Astrocyte (in vitro differentiated cells and primary cell): ENCODE measurements at regions not wholly inside any gene's neighbourhood (a gene's known extent, or its start where the extent isn't known, plus 50 kb on each side); places are given as distances from the start of the nearest gene placed in this dataset.

Experiments used
- DNase-seq: peaks from one replicate; pipeline ENCODE4 v3.0.0-alpha.2; 2010; ENCODE audit warnings: low read depth
- FAIRE-seq: peaks from 2 replicates; lab custom pipeline; 2011; peaks lifted over from hg19 to GRCh38; lab: Jason Lieb, UNC
- H2AFZ ChIP-seq: 2 replicates; pipeline ENCODE4 v1.6.0; 2012; ENCODE audit warnings: low read depth, low read length, inconsistent platforms
- H3K27ac ChIP-seq: 2 replicates; pipeline ENCODE4 v1.5.1; 2011; ENCODE audit warnings: low read depth, low read length, inconsistent platforms
- H3K27me3 ChIP-seq: 2 replicates; pipeline ENCODE4 v1.6.0; 2011; ENCODE audit warnings: low read length, inconsistent platforms; ENCODE audit not compliant: insufficient read depth
- H3K36me3 ChIP-seq: 2 replicates; pipeline ENCODE4 v1.5.1; 2011; ENCODE audit warnings: low read length, inconsistent platforms; ENCODE audit not compliant: insufficient read depth
- H3K4me1 ChIP-seq: 2 replicates; pipeline ENCODE4 v1.5.1; 2011; ENCODE audit warnings: low read length, inconsistent platforms; ENCODE audit not compliant: insufficient read depth
- H3K4me2 ChIP-seq: 2 replicates; pipeline ENCODE4 v1.6.0; 2012; ENCODE audit warnings: low read length, inconsistent platforms
- H3K4me3 ChIP-seq: 2 replicates; pipeline ENCODE4 v1.5.1; 2011; ENCODE audit warnings: low read depth, mild to moderate bottlenecking, low read length, inconsistent platforms; ENCODE audit not compliant: insufficient read depth
- H3K79me2 ChIP-seq: 2 replicates; pipeline ENCODE4 v1.6.0; 2012; ENCODE audit warnings: mild to moderate bottlenecking, low read length, inconsistent platforms; ENCODE audit not compliant: insufficient read depth
- H3K9ac ChIP-seq: 2 replicates; pipeline ENCODE4 v1.6.0; 2012; ENCODE audit warnings: mild to moderate bottlenecking, low read length, inconsistent platforms
- H3K9me3 ChIP-seq: 2 replicates; pipeline ENCODE4 v1.5.1; 2012; ENCODE audit warnings: low read depth, mild to moderate bottlenecking, low read length, inconsistent platforms; ENCODE audit not compliant: insufficient read depth
- H4K20me1 ChIP-seq: 2 replicates; pipeline ENCODE4 v1.6.0; 2012; ENCODE audit warnings: low read length, inconsistent platforms; ENCODE audit not compliant: insufficient read depth
- H3K27ac Mint-ChIP-seq: one replicate; pipeline ENCODE4 v1.8.0; 2021; ENCODE audit warnings: mild to moderate bottlenecking, mixed read lengths; ENCODE audit not compliant: unreplicated experiment
- H3K27me3 Mint-ChIP-seq: one replicate; pipeline ENCODE4 v1.8.0; 2021; ENCODE audit warnings: low read depth, mixed read lengths; ENCODE audit not compliant: unreplicated experiment
- H3K36me3 Mint-ChIP-seq: one replicate; pipeline ENCODE4 v1.8.0; 2021; ENCODE audit warnings: low read depth, mixed read lengths; ENCODE audit not compliant: unreplicated experiment
- H3K4me1 Mint-ChIP-seq: one replicate; pipeline ENCODE4 v1.8.0; 2021; ENCODE audit warnings: low read depth, mixed read lengths; ENCODE audit not compliant: unreplicated experiment
- H3K4me3 Mint-ChIP-seq: one replicate; pipeline ENCODE4 v1.8.0; 2021; ENCODE audit warnings: mild to moderate bottlenecking, moderate library complexity, mixed read lengths; ENCODE audit not compliant: unreplicated experiment
- H3K9me3 Mint-ChIP-seq: one replicate; pipeline ENCODE4 v1.8.0; 2021; ENCODE audit warnings: mild to moderate bottlenecking, mixed read lengths; ENCODE audit not compliant: unreplicated experiment
- EZH2 ChIP-seq: IDR thresholded peaks from 2 replicates; pipeline ENCODE4 v1.6.1; 2012; ENCODE audit warnings: mild to moderate bottlenecking, low read length, inconsistent platforms; ENCODE audit not compliant: insufficient read depth
- TF ChIP-seq, protein P1 (sequence below): IDR thresholded peaks from 2 replicates; pipeline ENCODE4 v1.5.1; 2011; ENCODE audit warnings: low read depth, mild to moderate bottlenecking, inconsistent platforms, low read length, moderate library complexity; ENCODE audit not compliant: insufficient read depth

DNA sequence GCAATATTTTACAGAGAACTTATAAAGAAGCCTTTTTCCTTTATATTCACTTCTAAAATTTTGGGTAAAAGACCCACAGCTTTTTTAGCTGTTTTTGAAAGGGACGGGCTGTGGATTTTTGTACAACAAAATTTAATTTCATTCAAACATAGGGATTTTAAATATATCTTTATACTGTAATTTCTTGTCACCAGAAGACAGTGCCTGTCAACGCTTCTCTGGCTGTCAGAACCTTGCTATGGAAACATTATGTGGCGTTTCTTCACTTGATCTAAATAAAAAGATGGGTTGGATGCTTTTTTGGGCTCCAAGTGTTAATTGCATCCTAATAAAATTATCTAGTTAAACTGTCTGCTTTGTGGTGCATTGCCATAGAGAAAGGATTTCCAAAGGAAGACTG is 635.6 kb upstream of the ALCAM start:
- H3K79me2 ChIP-seq = no peaks in the 10 kb centered on the region
- no peak overlapping the region for H3K9ac ChIP-seq
- H4K20me1 ChIP-seq = no peaks in the 10 kb centered on the region
- no peak overlapping the region for H2AFZ ChIP-seq
- no peak overlapping the region for H3K4me3 ChIP-seq
- no peaks in the 10 kb centered on the region for H3K4me1 ChIP-seq
- Mint-ChIP-seq H3K36me3 (no peaks in the 10 kb centered on the region), H3K27ac (no peak overlapping the region), H3K4me3 (no peak overlapping the region), H3K9me3 (no peaks in the 10 kb centered on the region), H3K4me1 (no peaks in the 10 kb centered on the region), H3K27me3 (no peaks in the 10 kb centered on the region)
- TF ChIP-seq, protein P1, sequence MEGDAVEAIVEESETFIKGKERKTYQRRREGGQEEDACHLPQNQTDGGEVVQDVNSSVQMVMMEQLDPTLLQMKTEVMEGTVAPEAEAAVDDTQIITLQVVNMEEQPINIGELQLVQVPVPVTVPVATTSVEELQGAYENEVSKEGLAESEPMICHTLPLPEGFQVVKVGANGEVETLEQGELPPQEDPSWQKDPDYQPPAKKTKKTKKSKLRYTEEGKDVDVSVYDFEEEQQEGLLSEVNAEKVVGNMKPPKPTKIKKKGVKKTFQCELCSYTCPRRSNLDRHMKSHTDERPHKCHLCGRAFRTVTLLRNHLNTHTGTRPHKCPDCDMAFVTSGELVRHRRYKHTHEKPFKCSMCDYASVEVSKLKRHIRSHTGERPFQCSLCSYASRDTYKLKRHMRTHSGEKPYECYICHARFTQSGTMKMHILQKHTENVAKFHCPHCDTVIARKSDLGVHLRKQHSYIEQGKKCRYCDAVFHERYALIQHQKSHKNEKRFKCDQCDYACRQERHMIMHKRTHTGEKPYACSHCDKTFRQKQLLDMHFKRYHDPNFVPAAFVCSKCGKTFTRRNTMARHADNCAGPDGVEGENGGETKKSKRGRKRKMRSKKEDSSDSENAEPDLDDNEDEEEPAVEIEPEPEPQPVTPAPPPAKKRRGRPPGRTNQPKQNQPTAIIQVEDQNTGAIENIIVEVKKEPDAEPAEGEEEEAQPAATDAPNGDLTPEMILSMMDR = no peak
- no peak for TF ChIP-seq EZH2
- no peaks in the 10 kb centered on the region for H3K9me3 ChIP-seq
- H3K27ac ChIP-seq = no peak overlapping the region
- no peak for FAIRE-seq
- no peaks in the 10 kb centered on the region for H3K36me3 ChIP-seq
- no peak overlapping the region for H3K4me2 ChIP-seq
- DNase-seq = no peak
- H3K27me3 ChIP-seq = no peaks in the 10 kb centered on the region

DNA sequence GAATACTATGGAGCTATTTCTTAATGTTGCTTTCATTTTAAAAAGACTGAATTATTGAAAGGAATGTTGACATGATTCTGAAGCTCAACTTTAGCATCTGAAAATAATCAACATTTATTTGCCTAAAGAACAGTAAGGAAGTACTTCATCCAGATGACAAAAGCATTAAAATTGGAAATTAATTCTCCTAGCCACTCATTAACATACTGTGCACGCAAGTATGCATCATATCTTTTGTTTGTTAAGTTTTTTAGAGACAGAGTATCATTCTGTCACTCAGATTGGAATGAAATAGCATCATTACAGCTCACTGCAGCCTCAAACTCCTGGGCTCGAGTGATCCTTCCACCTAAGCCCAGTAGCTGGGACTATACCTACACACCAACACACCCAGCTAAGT is 632.1 kb upstream of the ALCAM start:
- Mint-ChIP-seq H3K27me3 (no peaks in the 10 kb centered on the region), H3K9me3 (no peaks in the 10 kb centered on the region), H3K4me3 (no peak overlapping the region), H3K27ac (no peak overlapping the region), H3K36me3 (no peaks in the 10 kb centered on the region), H3K4me1 (no peaks in the 10 kb centered on the region)
- Histone ChIP-seq H3K4me1 (no peaks in the 10 kb centered on the region), H3K9ac (no peak overlapping the region), H3K79me2 (no peaks in the 10 kb centered on the region), H3K27me3 (no peaks in the 10 kb centered on the region), H3K9me3 (no peaks in the 10 kb centered on the region), H3K36me3 (no peaks in the 10 kb centered on the region), H3K4me2 (no peak overlapping the region), H2AFZ (no peak overlapping the region), H3K27ac (no peak overlapping the region), H3K4me3 (no peak overlapping the region), H4K20me1 (no peaks in the 10 kb centered on the region)
- TF ChIP-seq, protein P1 = no peak
- no peak for TF ChIP-seq EZH2
- FAIRE-seq = no peak
- DNase-seq = no peak

DNA sequence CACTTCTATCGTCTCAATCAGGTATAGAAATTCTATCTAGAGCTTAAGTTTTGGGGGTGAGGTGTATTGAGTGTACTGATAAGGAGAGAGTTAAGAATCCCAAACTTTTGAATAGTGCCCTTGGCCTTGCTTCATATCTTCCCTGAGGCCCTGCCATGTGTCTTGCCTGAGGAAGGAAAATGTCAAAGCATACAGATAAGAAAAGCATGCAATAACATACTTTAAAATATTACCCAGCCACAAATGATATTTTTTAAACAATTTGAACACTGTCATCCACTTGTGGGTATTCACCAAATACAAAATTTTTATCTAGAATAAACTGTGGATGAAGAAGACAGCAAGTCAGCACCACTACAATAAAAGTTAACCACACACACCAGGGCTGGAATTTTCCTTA is 631.0 kb upstream of the ALCAM start:
- Histone ChIP-seq H3K79me2 (no peaks in the 10 kb centered on the region), H3K9me3 (no peaks in the 10 kb centered on the region), H4K20me1 (no peaks in the 10 kb centered on the region), H3K27me3 (no peaks in the 10 kb centered on the region), H3K4me3 (no peak overlapping the region), H3K27ac (no peak overlapping the region), H3K9ac (no peak overlapping the region), H3K4me2 (no peak overlapping the region), H2AFZ (no peak overlapping the region), H3K4me1 (no peaks in the 10 kb centered on the region), H3K36me3 (no peaks in the 10 kb centered on the region)
- TF ChIP-seq EZH2 = no peak
- TF ChIP-seq, protein P1 = no peak
- H3K27ac Mint-ChIP-seq = no peak overlapping the region
- H3K27me3 Mint-ChIP-seq = no peaks in the 10 kb centered on the region
- H3K36me3 Mint-ChIP-seq = no peaks in the 10 kb centered on the region
- H3K4me1 Mint-ChIP-seq = no peaks in the 10 kb centered on the region
- no peaks in the 10 kb centered on the region for H3K9me3 Mint-ChIP-seq
- DNase-seq (peak; percentile 6), FAIRE-seq (no peak)
- no peak overlapping the region for H3K4me3 Mint-ChIP-seq
